LNCAP (cell line): ENCODE measurements at regions not wholly inside any gene's neighbourhood (a gene's known extent, or its start where the extent isn't known, plus 50 kb on each side); places are given as distances from the start of the nearest gene placed in this dataset.

ENCODE experiments used
- CTCF ChIP-seq: fragments of 450-650 bp; IDR thresholded peaks from 2 replicates; pipeline ENCODE4 v1.5.1; 2017; ENCODE audit warnings: mild to moderate bottlenecking

DNA sequence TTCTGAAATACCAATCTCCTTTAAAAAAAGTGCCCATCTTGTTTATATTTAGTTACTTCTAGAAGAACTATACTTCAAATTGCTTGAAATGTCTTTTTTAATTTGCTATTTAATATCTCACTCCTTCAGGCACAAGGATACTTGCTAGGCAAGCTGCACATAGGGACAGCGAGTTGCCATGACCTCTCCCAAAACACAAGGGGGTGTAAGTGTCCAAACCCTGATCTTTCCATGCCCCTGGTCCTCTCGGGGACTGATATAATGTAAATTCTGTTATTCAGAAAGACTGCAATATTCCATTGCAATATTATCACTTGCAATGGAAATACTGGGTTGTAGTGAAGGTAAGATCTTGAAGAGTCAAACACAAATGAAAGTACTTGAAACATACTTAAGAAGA is 480.4 kb downstream of the CETN3 start:
- TF ChIP-seq CTCF, result no peak

- TF ChIP-seq CTCF, result no peak
Observed at GRCh38 chr5:89922161-89922560, 487.4 kb downstream of the CETN3 start.

GRCh38 chr5:89917112-89917511 is 492.4 kb downstream of the CETN3 start:
- no peak for TF ChIP-seq CTCF

GRCh38 chr5:89916131-89916530 is 493.4 kb downstream of the CETN3 start:
- TF ChIP-seq CTCF, result no peak

DNA sequence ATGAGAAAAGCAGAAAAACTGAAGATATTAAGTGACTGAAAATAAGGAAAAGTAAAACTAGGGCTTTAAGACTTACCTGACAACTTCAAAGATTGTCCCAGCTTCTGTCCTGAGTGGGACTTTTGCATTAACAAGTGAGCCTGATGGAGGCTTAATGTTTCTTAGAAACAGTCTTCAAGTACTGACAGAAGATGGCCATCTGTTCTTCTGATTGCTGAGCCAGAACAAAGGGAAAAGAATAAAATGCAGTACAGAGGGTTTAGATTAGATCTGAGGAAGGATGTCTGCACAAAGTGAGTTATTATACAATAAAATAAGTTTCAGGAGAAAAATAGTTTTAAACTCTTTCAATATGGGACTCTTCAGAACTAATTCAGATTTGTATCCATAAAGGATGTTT is 500.7 kb downstream of the CETN3 start:
- TF ChIP-seq CTCF, result no peak

GRCh38 chr5:89904442-89904841 is 505.1 kb downstream of the CETN3 start:
- TF ChIP-seq CTCF, result no peak

DNA sequence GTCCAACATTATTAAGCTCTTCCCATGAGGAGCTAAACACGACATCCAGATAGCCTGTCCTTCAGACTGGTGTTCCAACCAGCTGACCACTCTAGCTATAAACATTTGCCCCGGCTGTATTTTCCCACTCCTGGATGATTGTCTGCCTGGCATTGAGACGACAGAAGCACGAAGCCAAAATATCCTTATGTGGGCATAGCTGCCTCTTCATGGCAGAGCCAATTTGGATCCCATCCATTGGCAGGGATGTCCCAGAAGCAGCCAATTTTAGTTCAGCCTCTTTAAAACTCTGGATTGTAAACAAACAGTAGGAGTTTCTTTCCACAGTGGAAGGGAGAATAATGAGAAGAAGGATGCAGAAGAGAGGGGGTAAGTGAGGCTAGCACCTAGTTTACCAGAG is 507.6 kb downstream of the CETN3 start:
- TF ChIP-seq CTCF, result no peak

- TF ChIP-seq CTCF, result no peak
Observed at GRCh38 chr5:89901346-89901745, 508.2 kb downstream of the CETN3 start.
